Astrocyte (in vitro differentiated cells and primary cell): ENCODE measurements at regions not wholly inside any gene's neighbourhood (a gene's known extent, or its start where the extent isn't known, plus 50 kb on each side); places are given as distances from the start of the nearest gene placed in this dataset.
A peak's percentile ranks its signal among the peaks of the same experiment; 100 is the strongest.

Experiments used
- DNase-seq: peaks from one replicate; pipeline ENCODE4 v3.0.0-alpha.2; 2010; ENCODE audit warnings: low read depth
- FAIRE-seq: peaks from 2 replicates; lab custom pipeline; 2011; peaks lifted over from hg19 to GRCh38; lab: Jason Lieb, UNC
- H2AFZ ChIP-seq: 2 replicates; pipeline ENCODE4 v1.6.0; 2012; ENCODE audit warnings: low read depth, low read length, inconsistent platforms
- H3K27ac ChIP-seq: 2 replicates; pipeline ENCODE4 v1.5.1; 2011; ENCODE audit warnings: low read depth, low read length, inconsistent platforms
- H3K27me3 ChIP-seq: 2 replicates; pipeline ENCODE4 v1.6.0; 2011; ENCODE audit warnings: low read length, inconsistent platforms; ENCODE audit not compliant: insufficient read depth
- H3K36me3 ChIP-seq: 2 replicates; pipeline ENCODE4 v1.5.1; 2011; ENCODE audit warnings: low read length, inconsistent platforms; ENCODE audit not compliant: insufficient read depth
- H3K4me1 ChIP-seq: 2 replicates; pipeline ENCODE4 v1.5.1; 2011; ENCODE audit warnings: low read length, inconsistent platforms; ENCODE audit not compliant: insufficient read depth
- H3K4me2 ChIP-seq: 2 replicates; pipeline ENCODE4 v1.6.0; 2012; ENCODE audit warnings: low read length, inconsistent platforms
- H3K4me3 ChIP-seq: 2 replicates; pipeline ENCODE4 v1.5.1; 2011; ENCODE audit warnings: low read depth, mild to moderate bottlenecking, low read length, inconsistent platforms; ENCODE audit not compliant: insufficient read depth
- H3K79me2 ChIP-seq: 2 replicates; pipeline ENCODE4 v1.6.0; 2012; ENCODE audit warnings: mild to moderate bottlenecking, low read length, inconsistent platforms; ENCODE audit not compliant: insufficient read depth
- H3K9ac ChIP-seq: 2 replicates; pipeline ENCODE4 v1.6.0; 2012; ENCODE audit warnings: mild to moderate bottlenecking, low read length, inconsistent platforms
- H3K9me3 ChIP-seq: 2 replicates; pipeline ENCODE4 v1.5.1; 2012; ENCODE audit warnings: low read depth, mild to moderate bottlenecking, low read length, inconsistent platforms; ENCODE audit not compliant: insufficient read depth
- H4K20me1 ChIP-seq: 2 replicates; pipeline ENCODE4 v1.6.0; 2012; ENCODE audit warnings: low read length, inconsistent platforms; ENCODE audit not compliant: insufficient read depth
- H3K27ac Mint-ChIP-seq: one replicate; pipeline ENCODE4 v1.8.0; 2021; ENCODE audit warnings: mild to moderate bottlenecking, mixed read lengths; ENCODE audit not compliant: unreplicated experiment
- H3K27me3 Mint-ChIP-seq: one replicate; pipeline ENCODE4 v1.8.0; 2021; ENCODE audit warnings: low read depth, mixed read lengths; ENCODE audit not compliant: unreplicated experiment
- H3K36me3 Mint-ChIP-seq: one replicate; pipeline ENCODE4 v1.8.0; 2021; ENCODE audit warnings: low read depth, mixed read lengths; ENCODE audit not compliant: unreplicated experiment
- H3K4me1 Mint-ChIP-seq: one replicate; pipeline ENCODE4 v1.8.0; 2021; ENCODE audit warnings: low read depth, mixed read lengths; ENCODE audit not compliant: unreplicated experiment
- H3K4me3 Mint-ChIP-seq: one replicate; pipeline ENCODE4 v1.8.0; 2021; ENCODE audit warnings: mild to moderate bottlenecking, moderate library complexity, mixed read lengths; ENCODE audit not compliant: unreplicated experiment
- H3K9me3 Mint-ChIP-seq: one replicate; pipeline ENCODE4 v1.8.0; 2021; ENCODE audit warnings: mild to moderate bottlenecking, mixed read lengths; ENCODE audit not compliant: unreplicated experiment
- EZH2 ChIP-seq: IDR thresholded peaks from 2 replicates; pipeline ENCODE4 v1.6.1; 2012; ENCODE audit warnings: mild to moderate bottlenecking, low read length, inconsistent platforms; ENCODE audit not compliant: insufficient read depth
- TF ChIP-seq, protein P1 (sequence below): IDR thresholded peaks from 2 replicates; pipeline ENCODE4 v1.5.1; 2011; ENCODE audit warnings: low read depth, mild to moderate bottlenecking, inconsistent platforms, low read length, moderate library complexity; ENCODE audit not compliant: insufficient read depth

DNA sequence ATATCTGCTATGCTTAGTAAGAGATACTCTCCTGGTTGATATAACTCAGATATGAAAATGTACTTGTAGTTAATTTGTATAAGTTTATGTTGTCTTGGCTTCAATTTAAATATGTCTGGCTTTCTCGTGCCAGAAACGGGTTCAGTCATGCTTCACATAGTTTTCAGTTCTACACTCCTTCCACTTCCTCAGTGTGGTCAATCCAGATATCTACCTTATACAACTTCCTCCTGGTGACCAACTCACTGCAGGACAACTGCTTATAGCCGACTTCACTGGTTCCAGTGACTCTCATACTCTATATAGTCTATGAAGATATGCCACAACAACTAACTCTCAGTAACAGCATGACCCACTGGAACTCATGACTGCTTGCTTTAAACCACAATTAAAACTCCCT is 690.4 kb downstream of the SLCO4C1 start:
- Histone ChIP-seq H3K4me1 (no peaks in the 10 kb centered on the region), H3K4me2 (no peak overlapping the region), H3K9me3 (no peaks in the 10 kb centered on the region), H3K9ac (no peak overlapping the region), H3K36me3 (no peaks in the 10 kb centered on the region), H3K27me3 (no peaks in the 10 kb centered on the region), H3K27ac (no peak overlapping the region), H4K20me1 (no peaks in the 10 kb centered on the region), H3K79me2 (no peaks in the 10 kb centered on the region), H2AFZ (no peak overlapping the region), H3K4me3 (no peak overlapping the region)
- no peak for DNase-seq
- FAIRE-seq: no peak
- no peaks in the 10 kb centered on the region for H3K36me3 Mint-ChIP-seq
- TF ChIP-seq, protein P1, sequence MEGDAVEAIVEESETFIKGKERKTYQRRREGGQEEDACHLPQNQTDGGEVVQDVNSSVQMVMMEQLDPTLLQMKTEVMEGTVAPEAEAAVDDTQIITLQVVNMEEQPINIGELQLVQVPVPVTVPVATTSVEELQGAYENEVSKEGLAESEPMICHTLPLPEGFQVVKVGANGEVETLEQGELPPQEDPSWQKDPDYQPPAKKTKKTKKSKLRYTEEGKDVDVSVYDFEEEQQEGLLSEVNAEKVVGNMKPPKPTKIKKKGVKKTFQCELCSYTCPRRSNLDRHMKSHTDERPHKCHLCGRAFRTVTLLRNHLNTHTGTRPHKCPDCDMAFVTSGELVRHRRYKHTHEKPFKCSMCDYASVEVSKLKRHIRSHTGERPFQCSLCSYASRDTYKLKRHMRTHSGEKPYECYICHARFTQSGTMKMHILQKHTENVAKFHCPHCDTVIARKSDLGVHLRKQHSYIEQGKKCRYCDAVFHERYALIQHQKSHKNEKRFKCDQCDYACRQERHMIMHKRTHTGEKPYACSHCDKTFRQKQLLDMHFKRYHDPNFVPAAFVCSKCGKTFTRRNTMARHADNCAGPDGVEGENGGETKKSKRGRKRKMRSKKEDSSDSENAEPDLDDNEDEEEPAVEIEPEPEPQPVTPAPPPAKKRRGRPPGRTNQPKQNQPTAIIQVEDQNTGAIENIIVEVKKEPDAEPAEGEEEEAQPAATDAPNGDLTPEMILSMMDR: no peak
- TF ChIP-seq EZH2: no peak
- H3K27me3 Mint-ChIP-seq: no peaks in the 10 kb centered on the region
- no peak overlapping the region for H3K4me3 Mint-ChIP-seq
- no peak overlapping the region for H3K27ac Mint-ChIP-seq
- no peaks in the 10 kb centered on the region for H3K4me1 Mint-ChIP-seq
- no peaks in the 10 kb centered on the region for H3K9me3 Mint-ChIP-seq

DNA sequence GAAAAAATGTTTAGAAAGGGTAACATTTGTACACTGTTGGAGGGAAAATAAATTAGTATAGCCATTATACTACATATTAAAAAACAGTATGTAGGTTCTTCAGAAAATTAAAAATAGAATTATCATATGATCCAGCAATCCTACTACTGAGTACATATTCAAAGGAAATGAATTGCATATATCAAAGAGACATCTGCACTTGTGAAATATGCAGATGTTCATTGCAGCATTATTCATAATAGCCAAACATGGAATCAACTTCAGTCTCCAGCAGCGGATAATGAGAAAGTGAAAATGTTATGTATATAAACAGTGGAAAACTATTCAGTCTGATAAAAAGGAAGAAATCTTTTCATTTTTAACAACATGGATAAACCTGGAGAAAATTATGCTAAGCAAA is 695.5 kb downstream of the SLCO4C1 start:
- H3K27ac ChIP-seq: no peak overlapping the region
- FAIRE-seq: no peak
- H3K9me3 Mint-ChIP-seq: no peaks in the 10 kb centered on the region

DNA sequence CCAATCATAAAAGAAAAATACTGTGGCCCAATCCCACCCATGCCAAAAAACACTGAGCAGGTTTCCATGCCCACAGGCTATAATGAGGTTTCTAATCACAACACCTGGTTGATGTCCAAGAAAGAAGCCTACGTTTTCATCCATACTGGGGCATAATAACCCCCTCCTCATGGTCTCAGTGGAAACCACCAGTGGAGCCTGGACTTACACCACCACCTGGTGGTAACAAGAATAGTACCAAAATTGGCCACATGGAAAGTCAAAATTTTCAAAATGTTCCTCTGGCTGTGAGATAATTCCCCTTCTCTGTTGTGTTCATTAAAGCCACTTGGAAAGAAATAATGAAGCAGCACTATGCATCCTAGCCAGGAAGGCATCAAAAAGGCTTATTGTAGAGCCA is 687.3 kb upstream of the ST8SIA4 start:
- no peak overlapping the region for H3K27ac ChIP-seq
- no peaks in the 10 kb centered on the region for H3K36me3 ChIP-seq
- no peaks in the 10 kb centered on the region for H3K79me2 ChIP-seq
- TF ChIP-seq, protein P1: peak; percentile 42
- TF ChIP-seq EZH2: no peak
- Mint-ChIP-seq H3K9me3 (no peaks in the 10 kb centered on the region), H3K27ac (no peak overlapping the region), H3K27me3 (no peaks in the 10 kb centered on the region), H3K4me3 (no peak overlapping the region), H3K4me1 (no peaks in the 10 kb centered on the region), H3K36me3 (no peaks in the 10 kb centered on the region)
- no peak for FAIRE-seq
- no peaks in the 10 kb centered on the region for H3K9me3 ChIP-seq
- H4K20me1 ChIP-seq: no peaks in the 10 kb centered on the region
- no peak overlapping the region for H3K4me2 ChIP-seq
- no peak overlapping the region for H3K9ac ChIP-seq
- H3K4me3 ChIP-seq: no peak overlapping the region
- no peak overlapping the region for H2AFZ ChIP-seq
- DNase-seq: no peak
- no peaks in the 10 kb centered on the region for H3K27me3 ChIP-seq
- H3K4me1 ChIP-seq: no peaks in the 10 kb centered on the region

More for the DNA sequence above, 695.5 kb downstream of the SLCO4C1 start:
- Mint-ChIP-seq H3K4me1 (no peaks in the 10 kb centered on the region), H3K36me3 (no peaks in the 10 kb centered on the region), H3K4me3 (no peak overlapping the region), H3K27ac (no peak overlapping the region), H3K27me3 (no peaks in the 10 kb centered on the region)
- Histone ChIP-seq H3K4me3 (no peak overlapping the region), H2AFZ (no peak overlapping the region), H3K79me2 (no peaks in the 10 kb centered on the region), H4K20me1 (no peaks in the 10 kb centered on the region), H3K4me1 (no peaks in the 10 kb centered on the region), H3K36me3 (no peaks in the 10 kb centered on the region), H3K9me3 (no peaks in the 10 kb centered on the region), H3K9ac (no peak overlapping the region), H3K27me3 (no peaks in the 10 kb centered on the region), H3K4me2 (no peak overlapping the region)
- no peak for TF ChIP-seq EZH2
- TF ChIP-seq, protein P1: no peak
- DNase-seq: no peak
